GM13977 (cell line): ENCODE measurements at regions not wholly inside any gene's neighbourhood (a gene's known extent, or its start where the extent isn't known, plus 50 kb on each side); places are given as distances from the start of the nearest gene placed in this dataset.

Experiments
- DNase-seq: peaks from one replicate; pipeline ENCODE4 v3.0.0; 2012; ENCODE audit warnings: low spot score
- in situ Hi-C: fragments of 300-500 bp; cut with MboI; formaldehyde crosslinking; loops from one replicate; pipeline ENCODE4 v1.12.0; 2022; ENCODE audit warnings: low sequenced_read_pairs, low pct_unique_long_range_greater_than_20kb, mixed read lengths, inconsistent platforms; ENCODE audit not compliant: unreplicated experiment
- TF ChIP-seq, protein P1 (sequence below): IDR thresholded peaks from 2 replicates; pipeline ENCODE4 v1.5.1; 2012; ENCODE audit warnings: mild to moderate bottlenecking, control low read depth; ENCODE audit not compliant: insufficient read depth; ENCODE audit errors: extremely low read depth, missing control alignments

DNA sequence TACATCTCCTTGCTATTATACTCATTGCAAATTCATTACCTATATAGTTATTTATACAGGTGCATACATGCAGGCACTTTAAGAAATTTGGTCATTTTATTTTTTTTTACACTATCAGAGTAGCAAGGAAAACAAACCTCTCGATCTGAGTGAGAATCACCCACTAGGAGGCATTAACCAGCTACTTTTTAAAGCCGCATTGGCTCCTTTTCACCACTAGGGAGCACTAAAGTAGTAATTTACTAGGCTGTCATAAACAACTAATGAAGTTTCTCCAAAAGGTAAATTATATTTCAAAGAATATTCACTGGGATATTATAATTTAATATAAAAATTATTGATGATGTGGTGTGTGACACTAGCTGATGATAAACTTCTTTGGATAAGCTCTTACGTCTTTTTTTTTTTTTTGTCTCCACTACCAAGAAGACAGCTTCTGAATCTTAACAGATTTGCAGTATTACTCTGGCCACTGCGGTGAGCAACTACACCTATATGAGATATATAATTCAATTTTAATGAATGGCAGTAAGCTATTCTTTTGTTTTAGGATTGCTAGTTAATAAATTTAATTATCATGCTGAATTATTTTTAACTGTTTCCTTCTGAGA, 101.9 kb downstream of the NOL4 start:
- in situ Hi-C loops, result loop anchor here (25.0 kb wide), 1 partner anchor 664 kb away; no protein-coding TSS in a partner anchor
- TF ChIP-seq, protein P1, sequence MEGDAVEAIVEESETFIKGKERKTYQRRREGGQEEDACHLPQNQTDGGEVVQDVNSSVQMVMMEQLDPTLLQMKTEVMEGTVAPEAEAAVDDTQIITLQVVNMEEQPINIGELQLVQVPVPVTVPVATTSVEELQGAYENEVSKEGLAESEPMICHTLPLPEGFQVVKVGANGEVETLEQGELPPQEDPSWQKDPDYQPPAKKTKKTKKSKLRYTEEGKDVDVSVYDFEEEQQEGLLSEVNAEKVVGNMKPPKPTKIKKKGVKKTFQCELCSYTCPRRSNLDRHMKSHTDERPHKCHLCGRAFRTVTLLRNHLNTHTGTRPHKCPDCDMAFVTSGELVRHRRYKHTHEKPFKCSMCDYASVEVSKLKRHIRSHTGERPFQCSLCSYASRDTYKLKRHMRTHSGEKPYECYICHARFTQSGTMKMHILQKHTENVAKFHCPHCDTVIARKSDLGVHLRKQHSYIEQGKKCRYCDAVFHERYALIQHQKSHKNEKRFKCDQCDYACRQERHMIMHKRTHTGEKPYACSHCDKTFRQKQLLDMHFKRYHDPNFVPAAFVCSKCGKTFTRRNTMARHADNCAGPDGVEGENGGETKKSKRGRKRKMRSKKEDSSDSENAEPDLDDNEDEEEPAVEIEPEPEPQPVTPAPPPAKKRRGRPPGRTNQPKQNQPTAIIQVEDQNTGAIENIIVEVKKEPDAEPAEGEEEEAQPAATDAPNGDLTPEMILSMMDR, result peak; percentile 80
- peak; percentile 39 for DNase-seq

DNA sequence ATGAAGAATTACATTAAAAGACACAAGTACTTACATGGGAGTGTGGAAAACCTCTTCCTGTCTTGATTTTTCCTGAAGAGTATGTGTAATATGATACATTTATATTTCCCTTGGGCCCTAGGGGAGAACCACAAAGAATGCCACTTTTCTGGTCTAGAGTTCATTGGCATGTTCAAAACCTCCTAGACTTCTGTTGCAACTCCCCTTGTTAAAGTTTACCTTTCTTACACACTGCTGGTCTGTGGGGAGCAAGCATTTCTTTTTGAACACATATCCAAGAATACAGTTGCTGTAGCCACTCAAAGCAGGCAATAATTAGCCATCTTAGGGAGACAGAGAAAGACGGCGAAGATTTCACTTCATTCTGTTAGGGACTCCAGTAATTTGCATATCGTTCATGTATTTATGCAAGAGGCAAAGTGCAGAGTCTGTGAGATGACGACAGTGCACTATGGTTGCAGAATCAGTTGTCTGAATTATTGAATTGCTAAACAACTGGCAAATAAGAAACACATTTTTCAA, 103.5 kb downstream of the NOL4 start:
- in situ Hi-C loops, result loop anchor here (25.0 kb wide), 1 partner anchor 666 kb away; no protein-coding TSS in a partner anchor
- no peak for DNase-seq
- TF ChIP-seq, protein P1, result no peak

DNA sequence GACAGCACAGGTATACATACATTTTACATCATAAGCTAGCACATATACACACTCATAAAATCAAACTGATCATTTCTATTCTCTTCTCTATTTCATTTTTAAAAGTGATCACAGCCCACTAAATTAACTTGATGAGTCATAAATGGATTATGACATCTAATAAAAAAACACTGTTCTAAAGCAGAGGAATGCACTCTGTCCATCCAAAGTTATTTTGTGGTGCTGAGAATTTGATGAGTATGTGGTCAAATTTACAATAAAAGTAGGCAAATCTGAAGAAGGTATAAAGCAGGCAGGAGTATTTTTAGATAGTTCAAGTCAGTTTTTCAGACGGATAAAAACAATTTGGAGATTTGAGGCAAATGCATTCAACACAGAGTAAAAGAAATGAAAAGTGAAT, 104.4 kb downstream of the NOL4 start:
- in situ Hi-C loops, result loop anchor here (25.0 kb wide), 1 partner anchor 667 kb away; no protein-coding TSS in a partner anchor
- DNase-seq, result no peak
- TF ChIP-seq, protein P1, result no peak

DNA sequence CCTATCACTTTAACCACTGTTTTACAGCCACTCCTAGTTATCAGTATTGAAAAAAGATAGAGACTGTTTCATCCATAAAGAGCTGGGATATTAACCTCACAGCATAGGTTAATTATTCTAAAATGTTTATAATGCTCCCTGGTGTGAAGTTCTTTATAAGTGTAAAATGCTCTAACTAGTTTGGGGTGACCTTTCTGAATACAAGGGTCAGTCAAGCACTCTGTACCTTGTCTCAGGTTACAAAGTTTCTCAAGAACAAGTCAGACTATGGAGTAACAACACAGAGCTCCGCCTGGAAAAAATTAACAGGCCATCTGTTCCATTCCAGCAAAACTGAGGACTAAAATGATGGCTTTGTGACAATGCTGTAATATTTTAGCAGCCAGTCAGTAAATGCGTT, 107.4 kb downstream of the NOL4 start:
- no peak for DNase-seq
- in situ Hi-C loops, result loop anchor here (25.0 kb wide), 1 partner anchor 670 kb away; no protein-coding TSS in a partner anchor

DNA sequence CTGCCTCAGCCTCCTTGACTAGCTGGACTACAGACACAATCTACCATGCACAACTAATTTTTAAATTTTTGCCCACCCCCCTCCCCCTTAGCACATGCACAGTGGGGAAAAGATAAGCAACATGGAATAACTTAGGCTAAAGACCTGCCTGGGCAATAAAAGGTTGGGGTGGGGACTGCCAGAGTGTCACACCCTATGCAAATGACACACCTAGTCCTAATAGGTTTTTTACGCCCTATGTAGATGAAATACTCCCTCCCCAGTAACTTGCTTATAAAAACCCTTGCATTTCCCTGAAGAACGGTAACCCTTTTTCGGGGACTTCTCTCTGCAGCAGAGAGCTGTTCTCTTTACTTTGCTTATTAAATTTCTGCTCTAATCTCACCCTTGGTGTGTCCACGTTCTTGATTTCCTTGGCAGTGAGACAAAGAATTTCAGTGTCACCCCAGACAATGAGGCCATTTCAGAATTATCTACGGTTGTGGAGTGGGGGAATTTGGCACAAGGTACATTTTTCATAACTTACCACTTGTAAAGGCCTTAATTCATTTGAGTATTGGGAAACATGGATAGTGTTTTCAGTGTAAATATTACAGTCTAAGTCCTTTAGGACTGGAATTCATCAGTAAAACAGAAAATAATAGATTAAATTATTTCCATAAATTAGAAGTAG, 109.2 kb downstream of the NOL4 start:
- TF ChIP-seq, protein P1, result no peak
- no peak for DNase-seq
- in situ Hi-C loops, result loop anchor here (25.0 kb wide), 1 partner anchor 672 kb away; no protein-coding TSS in a partner anchor

More for the DNA sequence above, 107.4 kb downstream of the NOL4 start:
- TF ChIP-seq, protein P1, result no peak

DNA sequence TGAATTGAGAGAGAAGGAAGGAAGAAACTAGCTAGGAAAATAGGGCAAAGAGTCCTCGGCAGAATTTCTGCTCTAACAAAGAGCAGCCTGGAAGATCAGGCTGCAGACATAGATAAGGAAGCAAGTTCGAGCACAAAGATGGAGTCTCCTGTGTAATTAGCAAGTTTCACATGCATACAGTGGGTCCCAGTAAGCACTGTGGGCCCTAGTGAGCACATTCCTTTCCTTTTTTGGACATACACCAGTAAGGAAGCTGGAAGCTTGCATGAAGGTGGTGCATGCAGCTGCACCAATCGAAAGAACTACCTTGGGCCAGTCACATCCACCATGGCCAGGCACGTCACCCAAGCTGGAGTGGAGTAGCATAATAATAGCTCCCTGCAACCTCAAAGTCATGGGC, 109.7 kb downstream of the NOL4 start:
- no peak for DNase-seq
- in situ Hi-C loops, result loop anchor here (25.0 kb wide), 1 partner anchor 672 kb away; no protein-coding TSS in a partner anchor
- TF ChIP-seq, protein P1, result no peak
